Ishikawa (cell line): ENCODE measurements at regions not wholly inside any gene's neighbourhood (a gene's known extent, or its start where the extent isn't known, plus 50 kb on each side); places are given as distances from the start of the nearest gene placed in this dataset.

Experiments used
- CEBPB ChIP-seq: IDR thresholded peaks from 2 replicates; pipeline ENCODE4 v1.6.1; 2012
- CREB1 ChIP-seq: IDR thresholded peaks from 2 replicates; pipeline ENCODE4 v1.6.1; 2012; ENCODE audit warnings: low read depth
- EGR1 ChIP-seq: IDR thresholded peaks from 2 replicates; pipeline ENCODE4 v1.6.1; 2012
- EP300 ChIP-seq: IDR thresholded peaks from 2 replicates; pipeline ENCODE4 v1.6.1; 2012; ENCODE audit warnings: borderline replicate concordance
- FOXM1 ChIP-seq: IDR thresholded peaks from 2 replicates; pipeline ENCODE4 v1.6.1; 2012; ENCODE audit warnings: low read depth, borderline replicate concordance
- MAX ChIP-seq: IDR thresholded peaks from 2 replicates; pipeline ENCODE4 v1.6.1; 2012
- NFIC ChIP-seq: IDR thresholded peaks from 2 replicates; pipeline ENCODE4 v1.6.1; 2012
- RAD21 ChIP-seq: IDR thresholded peaks from 2 replicates; pipeline ENCODE4 v1.6.1; 2012; ENCODE audit warnings: low read depth
- REST ChIP-seq: IDR thresholded peaks from 2 replicates; pipeline ENCODE4 v1.6.1; 2012; ENCODE audit warnings: low read depth, mild to moderate bottlenecking
- TAF1 ChIP-seq: IDR thresholded peaks from 2 replicates; pipeline ENCODE4 v1.6.1; 2012; ENCODE audit warnings: low read depth, mild to moderate bottlenecking
- TCF12 ChIP-seq: IDR thresholded peaks from 2 replicates; pipeline ENCODE4 v1.6.1; 2012; ENCODE audit warnings: low read depth
- TEAD4 ChIP-seq: IDR thresholded peaks from 2 replicates; pipeline ENCODE4 v1.6.1; 2012
- USF1 ChIP-seq: IDR thresholded peaks from 2 replicates; pipeline ENCODE4 v1.6.1; 2012
- YY1 ChIP-seq: IDR thresholded peaks from 2 replicates; pipeline ENCODE4 v1.6.1; 2012; ENCODE audit warnings: low read depth
- ZBTB7A ChIP-seq: IDR thresholded peaks from 2 replicates; pipeline ENCODE4 v1.6.1; 2012; ENCODE audit warnings: low read depth

- TF ChIP-seq RAD21 (no peak), USF1 (no peak), TAF1 (no peak), EGR1 (no peak), YY1 (no peak), CREB1 (no peak), REST (no peak), MAX (no peak), EP300 (no peak), FOXM1 (no peak), TEAD4 (no peak), CEBPB (no peak), TCF12 (no peak), ZBTB7A (no peak), NFIC (no peak)
Observed at GRCh38 chr2:219893541-219893940, 266.1 kb downstream of the SLC4A3 start.

GRCh38 chr2:219897456-219897855, 270.0 kb downstream of the SLC4A3 start:
- TF ChIP-seq CEBPB (no peak), EGR1 (no peak), MAX (no peak), RAD21 (no peak), NFIC (no peak), YY1 (no peak), TCF12 (no peak), USF1 (no peak), FOXM1 (no peak), ZBTB7A (no peak)

- TF ChIP-seq USF1 (no peak), EGR1 (no peak), RAD21 (no peak), CREB1 (no peak), ZBTB7A (no peak), NFIC (no peak), FOXM1 (no peak), TAF1 (no peak), TEAD4 (no peak), REST (no peak), CEBPB (no peak), YY1 (no peak), TCF12 (no peak), MAX (no peak), EP300 (no peak)
Observed at GRCh38 chr2:219901155-219901554, 273.7 kb downstream of the SLC4A3 start.

- TF ChIP-seq EP300 (no peak), TEAD4 (no peak), TCF12 (no peak), CREB1 (no peak), NFIC (no peak), RAD21 (no peak), YY1 (no peak), TAF1 (no peak), REST (no peak), CEBPB (no peak), USF1 (no peak)
Observed at GRCh38 chr2:219902891-219903552, 275.6 kb downstream of the SLC4A3 start.
